Spleen (tissue), 11 donors: ENCODE measurements at regions not wholly inside any gene's neighbourhood (a gene's known extent, or its start where the extent isn't known, plus 50 kb on each side); places are given as distances from the start of the nearest gene placed in this dataset.

ENCODE experiments used
- DNase-seq: peaks from one replicate; pipeline ENCODE4 v3.0.0-alpha.2; 2020
- H3K27ac ChIP-seq, 8 donors: fragments of 200-600 bp; sonication (generic) in 7 of 8; 1 replicate in 4 of 8; 2 replicates in 4 of 8; pipeline versions ENCODE4 v1.5.0 to v1.8.0; 2016 to 2021; ENCODE audit warnings: inconsistent platforms in 4 of 8, mild to moderate bottlenecking in 4 of 8, moderate library complexity in 1 of 8
- H3K27me3 ChIP-seq, 7 donors: fragments of 200-600 bp; sonication (generic) in 6 of 7; replicated peaks in 1 of 7; 1 replicate in 4 of 7; 2 replicates in 3 of 7; pipeline versions ENCODE4 v1.5.0 to v1.8.0; 2016 to 2021; ENCODE audit warnings: inconsistent platforms in 3 of 7, mild to moderate bottlenecking in 1 of 7
- H3K36me3 ChIP-seq, 6 donors: fragments of 200-600 bp; sonication (generic) in 5 of 6; 1 replicate in 4 of 6; 2 replicates in 2 of 6; pipeline versions ENCODE4 v1.5.0 to v1.8.0; 2016 to 2021; ENCODE audit warnings: inconsistent platforms in 2 of 6
- H3K4me1 ChIP-seq, 6 donors: fragments of 200-600 bp; sonication (generic) in 5 of 6; 1 replicate in 3 of 6; 2 replicates in 3 of 6; pipeline versions ENCODE4 v1.5.0 to v1.8.0; 2016 to 2021; ENCODE audit warnings: inconsistent platforms in 3 of 6
- H3K4me3 ChIP-seq, 8 donors: fragments of 200-600 bp; sonication (generic) in 7 of 8; 1 replicate in 4 of 8; 2 replicates in 4 of 8; pipeline versions ENCODE4 v1.5.0 to v1.8.0; 2016 to 2021; ENCODE audit warnings: inconsistent platforms in 4 of 8, mild to moderate bottlenecking in 4 of 8, moderate library complexity in 2 of 8
- H3K9me3 ChIP-seq, 8 donors: fragments of 200-600 bp; sonication (generic) in 7 of 8; 1 replicate in 4 of 8; 2 replicates in 4 of 8; pipeline versions ENCODE4 v1.5.0 to v1.8.0; 2016 to 2021; ENCODE audit warnings: inconsistent platforms in 4 of 8
- POLR2A ChIP-seq, 3 donors: fragments of 450-650 bp; IDR thresholded peaks; one replicate each; pipeline ENCODE4 v1.5.1; 2017; ENCODE audit warnings: antibody characterized with exemption in 3 of 3, mild to moderate bottlenecking in 1 of 3
- POLR2AphosphoS5 ChIP-seq, 3 donors: sonication (generic); formaldehyde crosslinking; IDR thresholded peaks; one replicate each; pipeline ENCODE4 v1.5.1; 2017; ENCODE audit warnings: antibody characterized with exemption in 3 of 3
- WGBS, 5 donors: extraction: QIAGEN DNeasy Blood & Tissue Kit in 3 of 5; methylation state at CpG; one replicate each; pipeline versions ENCODE4 v1.1.5 to v1.1.7; 2013 to 2018; 5-methylcytosine and 5-hydroxymethylcytosine counted together
- intact Hi-C: fragments of 100-400 bp; cut with DNase I; formaldehyde crosslinking; loops from one replicate; pipeline ENCODE4 v1.15.0; 2023; ENCODE audit warnings: low total_unique reads
- TF ChIP-seq, protein P1 (sequence below), 11 experiments: fragments of 200-600 bp in 7 of 11; fragments of 450-650 bp in 4 of 11; sonication (generic) in 4 of 11; IDR thresholded peaks in 8 of 11; conservative IDR thresholded peaks in 3 of 11; 1 replicate in 7 of 11; 2 replicates in 4 of 11; pipeline versions ENCODE4 v1.4.0 to v1.8.0; 2016 to 2021; ENCODE audit warnings: antibody characterized with exemption in 11 of 11, inconsistent platforms in 4 of 11, mild to moderate bottlenecking in 1 of 11
- donor health status: healthy with polysubstance abuse.
- donor health status: DM: no; HTN: no; CAD: no; lungs with moderate emphysema.
- donor health status: DM: no; HTN: no; CAD: no.
- donor health status: Bipolar disorder and iron deficiency.
- donor health status: healthy.
- donor health status: DM: no; HTN: no; CAD: no.
- donor health status: DM: yes; HTN: yes; CAD: no.

DNA sequence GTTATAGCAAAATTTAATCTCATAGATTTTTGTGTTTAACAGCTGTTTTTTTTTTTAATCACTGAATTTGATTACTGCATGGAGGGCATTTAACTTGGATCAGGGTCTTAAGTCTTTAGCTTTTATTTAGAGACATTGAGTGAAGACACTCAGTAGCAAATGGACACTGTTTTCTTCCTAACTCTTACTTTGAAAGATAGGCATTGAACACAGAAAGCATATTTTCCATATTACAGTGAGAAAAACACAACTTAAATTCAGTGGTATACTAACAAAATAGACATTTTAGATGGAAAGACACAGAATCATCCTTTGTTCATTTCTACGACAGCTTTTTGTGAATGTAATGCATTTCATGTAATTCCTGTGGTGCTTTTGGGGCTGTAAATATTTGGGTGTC lies 571.8 kb downstream of the PRKD1 start:
- no peaks in the 10 kb centered on the region for H3K9me3 ChIP-seq
- no peak for DNase-seq
- no peak overlapping the region for H3K4me3 ChIP-seq
- intact Hi-C loops = no loop called here
- no peaks in the 10 kb centered on the region for H3K27me3 ChIP-seq
- WGBS, 5 donors = 82 to 96% (median 91%) methylated on average over 1 of the region's 1 CpG
- TF ChIP-seq, protein P1, sequence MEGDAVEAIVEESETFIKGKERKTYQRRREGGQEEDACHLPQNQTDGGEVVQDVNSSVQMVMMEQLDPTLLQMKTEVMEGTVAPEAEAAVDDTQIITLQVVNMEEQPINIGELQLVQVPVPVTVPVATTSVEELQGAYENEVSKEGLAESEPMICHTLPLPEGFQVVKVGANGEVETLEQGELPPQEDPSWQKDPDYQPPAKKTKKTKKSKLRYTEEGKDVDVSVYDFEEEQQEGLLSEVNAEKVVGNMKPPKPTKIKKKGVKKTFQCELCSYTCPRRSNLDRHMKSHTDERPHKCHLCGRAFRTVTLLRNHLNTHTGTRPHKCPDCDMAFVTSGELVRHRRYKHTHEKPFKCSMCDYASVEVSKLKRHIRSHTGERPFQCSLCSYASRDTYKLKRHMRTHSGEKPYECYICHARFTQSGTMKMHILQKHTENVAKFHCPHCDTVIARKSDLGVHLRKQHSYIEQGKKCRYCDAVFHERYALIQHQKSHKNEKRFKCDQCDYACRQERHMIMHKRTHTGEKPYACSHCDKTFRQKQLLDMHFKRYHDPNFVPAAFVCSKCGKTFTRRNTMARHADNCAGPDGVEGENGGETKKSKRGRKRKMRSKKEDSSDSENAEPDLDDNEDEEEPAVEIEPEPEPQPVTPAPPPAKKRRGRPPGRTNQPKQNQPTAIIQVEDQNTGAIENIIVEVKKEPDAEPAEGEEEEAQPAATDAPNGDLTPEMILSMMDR (IDR thresholded peaks at IDR 0.05 in 8 of 11, conservative IDR thresholded peaks at IDR 0.05 in 3 of 11) = no peak
- TF ChIP-seq POLR2AphosphoS5 (IDR thresholded peaks at IDR 0.05) = no peak
- TF ChIP-seq POLR2A (IDR thresholded peaks at IDR 0.05) = no peak
- H3K36me3 ChIP-seq = no peaks in the 10 kb centered on the region
- H3K27ac ChIP-seq = no peak overlapping the region
- H3K4me1 ChIP-seq = no peaks in the 10 kb centered on the region

DNA sequence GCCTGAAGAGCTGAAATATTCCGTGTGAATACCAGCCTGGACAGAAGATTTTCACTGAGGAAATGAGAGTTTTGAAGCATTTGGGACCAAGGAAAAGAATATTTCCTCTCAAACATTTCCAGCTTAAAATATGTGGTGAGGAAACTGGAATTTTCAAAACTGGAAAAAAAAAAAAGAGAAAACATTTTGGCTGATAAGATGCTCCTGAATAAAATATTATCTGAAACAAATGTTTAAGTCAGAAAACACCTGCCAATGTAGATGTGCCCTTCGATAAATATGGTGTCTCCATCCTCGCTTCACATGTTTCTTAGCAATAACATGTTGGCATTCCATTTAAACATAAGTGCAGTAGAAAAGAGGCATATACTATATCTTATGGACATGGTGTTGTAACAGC lies 567.0 kb downstream of the PRKD1 start:
- TF ChIP-seq, protein P1 (IDR thresholded peaks at IDR 0.05 in 8 of 11, conservative IDR thresholded peaks at IDR 0.05 in 3 of 11) = no peak
- TF ChIP-seq POLR2A (IDR thresholded peaks at IDR 0.05) = no peak
- no peak for TF ChIP-seq POLR2AphosphoS5 (IDR thresholded peaks at IDR 0.05)
- H3K27ac ChIP-seq = no peak overlapping the region

DNA sequence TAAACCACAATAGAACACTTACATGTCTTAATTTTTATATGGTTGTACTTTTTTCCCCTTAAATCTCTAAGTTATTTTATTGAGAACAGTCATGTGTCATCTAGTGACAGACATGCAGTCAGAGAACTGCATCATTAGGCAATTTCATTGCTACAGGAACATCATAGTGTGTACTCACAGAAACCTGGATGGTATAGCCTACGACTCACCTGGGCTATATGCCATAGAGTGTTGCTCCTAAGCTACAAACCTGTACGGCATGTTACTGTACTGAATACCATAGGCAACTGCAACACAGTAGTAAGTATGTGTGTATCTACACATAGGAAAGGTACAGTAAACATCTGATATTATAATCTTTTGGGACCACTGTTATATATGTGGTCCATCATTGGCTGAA lies 557.6 kb downstream of the PRKD1 start:
- Histone ChIP-seq H3K27me3 (no peaks in the 10 kb centered on the region), H3K4me3 (no peak overlapping the region), H3K4me1 (no peaks in the 10 kb centered on the region), H3K36me3 (no peaks in the 10 kb centered on the region), H3K27ac (no peak overlapping the region), H3K9me3 (peaks cover 0 to 10% (median 4%) of the 10 kb centered on the region in 8 donors)
- WGBS, 5 donors = 87 to 92% (median 90%) methylated on average over 2 of the region's 2 CpGs
- no peak for DNase-seq
- TF ChIP-seq, protein P1 (IDR thresholded peaks at IDR 0.05 in 8 of 11, conservative IDR thresholded peaks at IDR 0.05 in 3 of 11) = no peak
- no peak for TF ChIP-seq POLR2A (IDR thresholded peaks at IDR 0.05)
- intact Hi-C loops = no loop called here

More for the DNA sequence above, 567.0 kb downstream of the PRKD1 start:
- no peaks in the 10 kb centered on the region for H3K36me3 ChIP-seq
- H3K4me1 ChIP-seq = no peaks in the 10 kb centered on the region
- no peak for DNase-seq
- 67 to 78% (median 73%) methylated on average over 3 of the region's 3 CpGs for WGBS, 5 donors
- H3K27me3 ChIP-seq = no peaks in the 10 kb centered on the region
- no peak overlapping the region for H3K4me3 ChIP-seq
- intact Hi-C loops = no loop called here
- H3K9me3 ChIP-seq = peaks cover 0 to 10% (median 0%) of the 10 kb centered on the region in 8 donors

DNA sequence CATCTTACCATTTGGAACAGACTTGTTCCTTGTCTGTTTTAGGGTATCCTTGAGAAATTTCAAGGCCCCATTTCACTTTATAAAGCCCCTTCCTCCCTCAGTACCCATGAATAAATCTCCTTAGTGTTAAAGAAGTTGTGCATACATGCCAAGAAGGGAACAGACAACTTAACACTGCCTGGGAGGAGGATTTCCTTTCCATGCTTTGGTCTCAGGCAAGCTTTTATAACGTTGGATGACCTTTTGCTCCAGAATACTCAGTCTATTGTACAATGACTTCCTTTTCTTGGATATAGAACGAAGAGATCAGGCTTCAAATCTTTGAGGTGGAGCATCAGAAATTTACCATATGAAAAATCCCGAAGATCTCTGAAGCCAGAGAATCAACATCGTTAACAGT lies 551.4 kb downstream of the PRKD1 start:
- no peaks in the 10 kb centered on the region for H3K27me3 ChIP-seq
- H3K36me3 ChIP-seq = no peaks in the 10 kb centered on the region
- no peak for DNase-seq
- TF ChIP-seq, protein P1 (IDR thresholded peaks at IDR 0.05 in 8 of 11, conservative IDR thresholded peaks at IDR 0.05 in 3 of 11) = no peak
- TF ChIP-seq POLR2AphosphoS5 (IDR thresholded peaks at IDR 0.05) = no peak
- TF ChIP-seq POLR2A (IDR thresholded peaks at IDR 0.05) = no peak
- intact Hi-C loops = no loop called here
- no peak overlapping the region for H3K4me3 ChIP-seq
- H3K9me3 ChIP-seq = no peaks in the 10 kb centered on the region
- 31 to 45% (median 41%) methylated on average over 4 of the region's 4 CpGs for WGBS, 5 donors
- no peaks in the 10 kb centered on the region for H3K4me1 ChIP-seq
- no peak overlapping the region for H3K27ac ChIP-seq
